NCI-H510A (cell line): ENCODE measurements at regions not wholly inside any gene's neighbourhood (a gene's known extent, or its start where the extent isn't known, plus 50 kb on each side); places are given as distances from the start of the nearest gene placed in this dataset.
"Not testable (repeated sequence)": the region's sequence is repeated elsewhere in the genome, so short reads cannot be mapped to it uniquely, and the experiment has no call there.

Experiments
- DNase-seq: peaks from one replicate; lab custom pipeline; 2025; lab: John Stamatoyannopoulos, UW

- DNase-seq: no peak
Observed at GRCh38 chr2:172287190-172287589, 140.2 kb upstream of the ITGA6 start.

GRCh38 chr2:172287605-172288315 is 139.6 kb upstream of the ITGA6 start:
- no peak for DNase-seq

GRCh38 chr2:172288603-172289002 is 138.8 kb upstream of the ITGA6 start:
- DNase-seq: peak; percentile 24

GRCh38 chr2:172293952-172294351 is 133.4 kb upstream of the ITGA6 start:
- peak; percentile 39 for DNase-seq

- no peak for DNase-seq
Observed at GRCh38 chr2:172294983-172295382, 132.4 kb upstream of the ITGA6 start.

- DNase-seq: no peak
Observed at GRCh38 chr2:172295677-172296076, 131.7 kb upstream of the ITGA6 start.

GRCh38 chr2:172296267-172297046 is 130.9 kb upstream of the ITGA6 start:
- DNase-seq: no peak

- no peak for DNase-seq
Observed at GRCh38 chr2:172297531-172297930, 129.9 kb upstream of the ITGA6 start.

GRCh38 chr2:172297950-172298349 is 129.4 kb upstream of the ITGA6 start:
- DNase-seq: no peak

- no peak for DNase-seq
Observed at GRCh38 chr2:172299741-172300140, 127.6 kb upstream of the ITGA6 start.

GRCh38 chr2:172300851-172301250 is 126.5 kb upstream of the ITGA6 start:
- no peak for DNase-seq

- no peak for DNase-seq
Observed at GRCh38 chr2:172305066-172305465, 122.3 kb upstream of the ITGA6 start.

GRCh38 chr2:172307800-172308199 is 119.6 kb upstream of the ITGA6 start:
- peak; percentile 16 for DNase-seq

GRCh38 chr2:172308253-172308935 is 119.0 kb upstream of the ITGA6 start:
- DNase-seq: no peak

- DNase-seq: no peak
Observed at GRCh38 chr2:172311921-172312345, 115.5 kb upstream of the ITGA6 start.

- DNase-seq: no peak
Observed at GRCh38 chr2:172313715-172314341, 113.6 kb upstream of the ITGA6 start.

GRCh38 chr2:172315070-172315469 is 112.3 kb upstream of the ITGA6 start:
- DNase-seq: not testable (repeated sequence)

- DNase-seq: no peak
Observed at GRCh38 chr2:172322049-172322448, 105.3 kb upstream of the ITGA6 start.

- no peak for DNase-seq
Observed at GRCh38 chr2:172323256-172323655, 104.1 kb upstream of the ITGA6 start.

- no peak for DNase-seq
Observed at GRCh38 chr2:172323861-172324597, 103.4 kb upstream of the ITGA6 start.

GRCh38 chr2:172326211-172326509 is 101.2 kb upstream of the ITGA6 start:
- no peak for DNase-seq
